Esophagus squamous epithelium (tissue), 4 donors: ENCODE measurements at regions not wholly inside any gene's neighbourhood (a gene's known extent, or its start where the extent isn't known, plus 50 kb on each side); places are given as distances from the start of the nearest gene placed in this dataset.

Experiments
- CTCF ChIP-seq, 6 experiments: fragments of 450-650 bp in 4 of 6; fragments of 200-600 bp in 2 of 6; sonication (generic) in 2 of 6; IDR thresholded peaks; one replicate each; pipeline ENCODE4 v1.5.1; 2016 to 2019; ENCODE audit warnings: antibody characterized with exemption in 6 of 6, mild to moderate bottlenecking in 4 of 6, moderate library complexity in 4 of 6
- POLR2A ChIP-seq, 4 donors: fragments of 450-650 bp; IDR thresholded peaks; one replicate each; pipeline ENCODE4 v1.6.1; 2017; ENCODE audit warnings: antibody characterized with exemption in 4 of 4, mild to moderate bottlenecking in 4 of 4, moderate library complexity in 3 of 4

GRCh38 chr2:486371-486770, 190.8 kb downstream of the TMEM18 start:
- TF ChIP-seq CTCF (IDR thresholded peaks at IDR 0.05) (no peak), POLR2A (IDR thresholded peaks at IDR 0.05) (no peak)
